ENCODE measurements at regions not wholly inside any gene's neighbourhood (a gene's known extent, or its start where the extent isn't known, plus 50 kb on each side); places are given as distances from the start of the nearest gene placed in this dataset.

DNA sequence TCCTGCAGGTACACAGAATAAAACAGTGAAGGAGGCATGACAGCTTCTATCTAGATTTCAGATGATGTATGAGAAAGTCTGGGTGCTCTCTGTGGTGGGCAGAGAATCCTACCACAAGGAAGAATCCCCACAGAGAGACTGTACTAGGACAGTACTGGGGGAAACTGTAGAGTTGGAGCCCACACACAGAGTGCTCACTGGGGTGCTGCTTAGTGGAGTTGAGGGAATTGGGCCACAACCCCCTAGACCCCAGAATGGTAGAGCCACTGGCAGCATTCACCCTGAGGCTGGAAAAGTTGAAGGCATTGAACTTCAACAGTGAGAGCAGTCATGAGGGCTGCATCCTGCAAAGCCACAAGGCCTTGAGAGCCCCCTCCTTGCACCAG lies 62.2 kb upstream of the TNFRSF21 start:
- Histone ChIP-seq H3K4me1 (no peaks in the 10 kb centered on the region), H3K9ac (ENCODE audit: low read depth in 2 of 2, low read length in 2 of 2) (no peak overlapping the region), H3K27ac (no peak overlapping the region), H3K9me3 (no peaks in the 10 kb centered on the region), H3K27me3 (no peaks in the 10 kb centered on the region), H3K4me3 (no peak overlapping the region), H3K36me3 (no peaks in the 10 kb centered on the region)
- TF ChIP-seq, protein P1, sequence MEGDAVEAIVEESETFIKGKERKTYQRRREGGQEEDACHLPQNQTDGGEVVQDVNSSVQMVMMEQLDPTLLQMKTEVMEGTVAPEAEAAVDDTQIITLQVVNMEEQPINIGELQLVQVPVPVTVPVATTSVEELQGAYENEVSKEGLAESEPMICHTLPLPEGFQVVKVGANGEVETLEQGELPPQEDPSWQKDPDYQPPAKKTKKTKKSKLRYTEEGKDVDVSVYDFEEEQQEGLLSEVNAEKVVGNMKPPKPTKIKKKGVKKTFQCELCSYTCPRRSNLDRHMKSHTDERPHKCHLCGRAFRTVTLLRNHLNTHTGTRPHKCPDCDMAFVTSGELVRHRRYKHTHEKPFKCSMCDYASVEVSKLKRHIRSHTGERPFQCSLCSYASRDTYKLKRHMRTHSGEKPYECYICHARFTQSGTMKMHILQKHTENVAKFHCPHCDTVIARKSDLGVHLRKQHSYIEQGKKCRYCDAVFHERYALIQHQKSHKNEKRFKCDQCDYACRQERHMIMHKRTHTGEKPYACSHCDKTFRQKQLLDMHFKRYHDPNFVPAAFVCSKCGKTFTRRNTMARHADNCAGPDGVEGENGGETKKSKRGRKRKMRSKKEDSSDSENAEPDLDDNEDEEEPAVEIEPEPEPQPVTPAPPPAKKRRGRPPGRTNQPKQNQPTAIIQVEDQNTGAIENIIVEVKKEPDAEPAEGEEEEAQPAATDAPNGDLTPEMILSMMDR (IDR thresholded peaks at IDR 0.05): no peak
- DNase-seq: no peak
- intact Hi-C loops (cut with DNase I): no loop called here

DNA sequence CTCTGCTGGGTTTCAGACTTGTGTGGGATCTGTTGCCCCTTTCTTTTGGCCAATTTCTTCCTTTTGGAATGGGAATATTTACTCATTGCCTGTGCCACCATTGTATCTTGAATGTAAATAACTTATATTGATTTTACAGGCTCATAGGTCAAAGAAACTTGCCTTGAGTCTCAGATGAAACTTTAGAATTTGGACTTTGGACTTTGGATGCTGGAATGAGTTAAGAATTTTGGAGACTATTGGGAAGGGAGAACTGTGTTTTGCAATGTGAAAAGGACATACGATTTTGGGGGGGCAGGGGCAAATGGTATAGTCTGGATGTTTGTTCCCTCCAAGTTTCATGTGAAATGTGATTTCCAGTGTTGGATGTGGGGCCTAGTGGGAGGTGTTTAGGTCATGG lies 62.6 kb upstream of the TNFRSF21 start:
- Histone ChIP-seq H3K27me3 (no peaks in the 10 kb centered on the region), H3K36me3 (no peaks in the 10 kb centered on the region), H3K4me1 (no peaks in the 10 kb centered on the region), H3K9me3 (no peaks in the 10 kb centered on the region), H3K27ac (no peak overlapping the region), H3K9ac (ENCODE audit: low read depth in 2 of 2, low read length in 2 of 2) (no peak overlapping the region), H3K4me3 (no peak overlapping the region)
- TF ChIP-seq, protein P1 (IDR thresholded peaks at IDR 0.05): no peak
- DNase-seq: no peak
- intact Hi-C loops (cut with DNase I): no loop called here

DNA sequence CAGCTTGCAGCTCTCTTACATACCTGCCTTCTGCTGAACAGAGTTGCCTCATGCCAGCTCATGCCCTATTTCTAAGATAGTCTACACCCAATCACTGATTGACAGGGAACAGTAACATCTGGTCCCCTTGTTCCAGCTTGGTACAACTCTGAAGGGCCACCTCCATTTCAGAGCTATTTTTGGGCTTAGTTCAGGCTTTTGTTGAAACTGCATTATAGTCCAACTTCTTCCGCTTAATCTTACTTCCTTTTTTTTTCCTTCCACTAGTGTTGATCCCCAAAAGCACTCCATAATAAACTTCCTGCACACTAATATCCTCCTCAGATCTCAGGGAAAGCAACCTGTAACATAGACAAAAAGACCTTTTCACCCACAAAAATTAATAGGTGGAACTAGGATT lies 65.7 kb upstream of the TNFRSF21 start:
- no peaks in the 10 kb centered on the region for H3K4me1 ChIP-seq
- H3K4me3 ChIP-seq: no peak overlapping the region
- no peak overlapping the region for H3K9ac ChIP-seq (ENCODE audit: low read depth in 2 of 2, low read length in 2 of 2)
- H3K27me3 ChIP-seq: no peaks in the 10 kb centered on the region
- DNase-seq: no peak
- H3K36me3 ChIP-seq: no peaks in the 10 kb centered on the region
- no peaks in the 10 kb centered on the region for H3K9me3 ChIP-seq
- TF ChIP-seq, protein P1 (IDR thresholded peaks at IDR 0.05): no peak
- intact Hi-C loops (cut with DNase I): no loop called here
- H3K27ac ChIP-seq: no peak overlapping the region

DNA sequence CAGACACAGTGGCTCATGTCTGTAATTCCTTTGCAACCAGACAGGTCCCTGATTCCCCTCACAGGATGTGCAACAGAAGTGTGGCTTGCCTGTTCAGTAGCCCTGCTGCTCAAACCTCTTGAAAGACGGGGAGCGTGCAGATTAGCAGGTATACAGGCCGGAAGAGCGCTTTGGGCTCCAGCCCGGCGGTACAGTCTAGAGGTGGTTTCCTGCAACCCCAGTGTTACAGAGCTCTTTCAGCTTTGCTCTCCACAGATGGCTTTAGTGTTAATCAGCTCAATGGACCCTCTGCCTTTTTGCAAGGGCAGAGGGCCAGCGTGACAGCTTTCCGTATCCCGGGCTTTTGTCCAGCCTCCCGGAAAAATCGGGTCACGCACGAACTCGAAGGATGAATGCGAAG lies 67.2 kb upstream of the TNFRSF21 start:
- Histone ChIP-seq H3K36me3 (no peaks in the 10 kb centered on the region), H3K27ac (no peak overlapping the region), H3K4me3 (no peak overlapping the region), H3K9me3 (no peaks in the 10 kb centered on the region), H3K27me3 (no peaks in the 10 kb centered on the region), H3K4me1 (no peaks in the 10 kb centered on the region), H3K9ac (ENCODE audit: low read depth in 2 of 2, low read length in 2 of 2) (no peak overlapping the region)
- DNase-seq: no peak
- intact Hi-C loops (cut with DNase I): no loop called here
- TF ChIP-seq, protein P1 (IDR thresholded peaks at IDR 0.05): no peak

DNA sequence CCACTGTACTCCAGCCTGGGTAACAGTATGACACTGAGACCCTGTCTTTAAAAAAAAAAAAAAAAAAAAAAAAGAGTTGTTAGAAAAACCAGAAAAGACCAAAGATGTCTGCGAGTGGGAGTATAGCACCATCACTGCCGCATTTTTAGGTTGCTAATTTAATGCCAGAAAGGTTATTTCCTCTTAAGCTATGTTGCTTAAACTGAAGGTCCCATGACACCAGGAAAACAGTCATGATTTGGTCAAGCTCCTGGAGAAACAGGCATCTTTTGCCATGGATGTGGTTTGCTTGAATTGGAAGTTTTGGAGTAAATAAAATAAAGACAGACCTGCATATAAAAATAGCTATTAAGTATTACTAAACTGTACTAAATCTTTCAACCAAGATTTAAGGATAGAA lies 68.3 kb upstream of the TNFRSF21 start:
- Histone ChIP-seq H3K4me3 (no peak overlapping the region), H3K9me3 (no peaks in the 10 kb centered on the region), H3K27me3 (no peaks in the 10 kb centered on the region), H3K9ac (ENCODE audit: low read depth in 2 of 2, low read length in 2 of 2) (no peak overlapping the region), H3K27ac (no peak overlapping the region), H3K4me1 (no peaks in the 10 kb centered on the region), H3K36me3 (no peaks in the 10 kb centered on the region)
- no peak for DNase-seq
- intact Hi-C loops (cut with DNase I): no loop called here
- TF ChIP-seq, protein P1 (IDR thresholded peaks at IDR 0.05): no peak

DNA sequence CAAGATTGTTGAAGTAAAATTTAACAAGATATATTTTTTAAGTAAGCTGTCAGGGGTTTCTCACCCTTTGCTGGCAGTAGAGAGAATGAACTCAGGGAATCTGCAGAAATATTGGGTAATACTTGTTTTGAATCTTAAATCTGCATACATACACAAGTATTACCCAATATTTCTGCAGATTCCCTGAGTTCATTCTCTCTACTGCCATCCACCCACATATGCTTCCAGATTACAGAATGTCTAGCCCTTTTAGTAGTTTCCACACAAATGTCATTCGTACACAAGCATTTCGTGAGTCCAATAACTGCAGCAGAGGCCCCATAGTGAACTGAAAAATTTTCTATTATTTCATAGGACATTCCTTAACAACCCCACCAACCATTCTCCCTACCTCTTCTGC lies 69.6 kb upstream of the TNFRSF21 start:
- no peaks in the 10 kb centered on the region for H3K36me3 ChIP-seq
- intact Hi-C loops (cut with DNase I): no loop called here
- no peaks in the 10 kb centered on the region for H3K27me3 ChIP-seq
- DNase-seq: no peak
- no peak overlapping the region for H3K4me3 ChIP-seq
- H3K9ac ChIP-seq (ENCODE audit: low read depth in 2 of 2, low read length in 2 of 2): no peak overlapping the region
- H3K4me1 ChIP-seq: no peaks in the 10 kb centered on the region
- no peaks in the 10 kb centered on the region for H3K9me3 ChIP-seq
- H3K27ac ChIP-seq: no peak overlapping the region
- TF ChIP-seq, protein P1 (IDR thresholded peaks at IDR 0.05): no peak
